ENCODE measurements at regions not wholly inside any gene's neighbourhood (a gene's known extent, or its start where the extent isn't known, plus 50 kb on each side); places are given as distances from the start of the nearest gene placed in this dataset.
"Not testable (repeated sequence)": the region's sequence is repeated elsewhere in the genome, so short reads cannot be mapped to it uniquely, and the experiment has no call there.

- H3K4me1 Mint-ChIP-seq; DNase-seq (ENCODE audit: low spot score); H3K9me3 Mint-ChIP-seq; CTCF ChIA-PET; H3K27ac Mint-ChIP-seq; H3K36me3 Mint-ChIP-seq; H3K4me3 Mint-ChIP-seq; H3K27me3 Mint-ChIP-seq (ENCODE audit: low read depth); ATAC-seq; POLR2A ChIA-PET: not testable (repeated sequence)
Measured at GRCh38 chr9:41367301-41367700, 178.2 kb upstream of the ZNG1F start.

- CTCF ChIA-PET, ATAC-seq, POLR2A ChIA-PET: not testable (repeated sequence)
Measured at GRCh38 chr9:41361790-41362189, 172.7 kb upstream of the ZNG1F start.

GRCh38 chr9:41359116-41359515 is 170.0 kb upstream of the ZNG1F start:
- CTCF ChIA-PET; H3K27me3 Mint-ChIP-seq (ENCODE audit: low read depth); DNase-seq (ENCODE audit: low spot score); POLR2A ChIA-PET; H3K36me3 Mint-ChIP-seq; ATAC-seq; H3K27ac Mint-ChIP-seq; H3K9me3 Mint-ChIP-seq; H3K4me1 Mint-ChIP-seq: not testable (repeated sequence)
- H3K4me3 Mint-ChIP-seq, result peak overlapping the region; percentile 73

More at GRCh38 chr9:41361790-41362189, 172.7 kb upstream of the ZNG1F start:
- H3K4me1 Mint-ChIP-seq; DNase-seq (ENCODE audit: low spot score); H3K27ac Mint-ChIP-seq; H3K4me3 Mint-ChIP-seq; H3K9me3 Mint-ChIP-seq; H3K36me3 Mint-ChIP-seq; H3K27me3 Mint-ChIP-seq (ENCODE audit: low read depth): not testable (repeated sequence)

GRCh38 chr9:41358682-41359081 is 169.6 kb upstream of the ZNG1F start:
- POLR2A ChIA-PET; H3K36me3 Mint-ChIP-seq; H3K4me1 Mint-ChIP-seq; CTCF ChIA-PET; H3K9me3 Mint-ChIP-seq; H3K27ac Mint-ChIP-seq; ATAC-seq; H3K27me3 Mint-ChIP-seq (ENCODE audit: low read depth): not testable (repeated sequence)
- peak; percentile 68 for DNase-seq (ENCODE audit: low spot score)
- H3K4me3 Mint-ChIP-seq, result peak overlapping the region; percentile 73

GRCh38 chr9:41357918-41358404 is 168.8 kb upstream of the ZNG1F start:
- ATAC-seq; H3K36me3 Mint-ChIP-seq; DNase-seq (ENCODE audit: low spot score); POLR2A ChIA-PET; CTCF ChIA-PET; H3K27ac Mint-ChIP-seq; H3K4me1 Mint-ChIP-seq; H3K27me3 Mint-ChIP-seq (ENCODE audit: low read depth); H3K9me3 Mint-ChIP-seq: not testable (repeated sequence)
- peak overlapping the region; percentile 73 for H3K4me3 Mint-ChIP-seq

DNA sequence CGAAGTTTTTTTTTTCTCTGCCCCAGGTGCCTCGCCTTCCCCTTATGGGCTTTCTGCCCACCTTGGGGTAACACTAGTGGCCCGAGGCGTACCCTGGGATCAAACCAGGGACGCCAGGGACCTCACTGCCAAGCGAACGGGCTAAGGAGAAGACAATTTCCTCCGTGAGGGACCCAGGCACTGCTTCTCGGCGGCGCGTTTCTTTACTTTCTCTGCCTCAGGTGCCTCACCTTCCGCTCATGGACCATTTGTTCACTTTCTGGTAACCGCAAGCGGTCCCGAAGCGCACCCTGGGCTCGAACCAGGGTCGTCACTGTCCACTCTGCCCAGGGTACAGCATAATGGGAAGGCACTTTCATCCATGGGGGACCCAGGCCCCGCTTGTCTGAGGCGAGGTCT is 168.2 kb upstream of the ZNG1F start:
- H3K4me3 Mint-ChIP-seq; ATAC-seq; POLR2A ChIA-PET; H3K36me3 Mint-ChIP-seq; DNase-seq (ENCODE audit: low spot score); H3K4me1 Mint-ChIP-seq; H3K27me3 Mint-ChIP-seq (ENCODE audit: low read depth); H3K27ac Mint-ChIP-seq; CTCF ChIA-PET; H3K9me3 Mint-ChIP-seq: not testable (repeated sequence)

- H3K4me1 Mint-ChIP-seq; H3K4me3 Mint-ChIP-seq; H3K27ac Mint-ChIP-seq; POLR2A ChIA-PET; H3K27me3 Mint-ChIP-seq (ENCODE audit: low read depth); H3K9me3 Mint-ChIP-seq; H3K36me3 Mint-ChIP-seq; CTCF ChIA-PET; ATAC-seq; DNase-seq (ENCODE audit: low spot score): not testable (repeated sequence)
Measured at GRCh38 chr9:41356588-41357349, 167.7 kb upstream of the ZNG1F start.

DNA sequence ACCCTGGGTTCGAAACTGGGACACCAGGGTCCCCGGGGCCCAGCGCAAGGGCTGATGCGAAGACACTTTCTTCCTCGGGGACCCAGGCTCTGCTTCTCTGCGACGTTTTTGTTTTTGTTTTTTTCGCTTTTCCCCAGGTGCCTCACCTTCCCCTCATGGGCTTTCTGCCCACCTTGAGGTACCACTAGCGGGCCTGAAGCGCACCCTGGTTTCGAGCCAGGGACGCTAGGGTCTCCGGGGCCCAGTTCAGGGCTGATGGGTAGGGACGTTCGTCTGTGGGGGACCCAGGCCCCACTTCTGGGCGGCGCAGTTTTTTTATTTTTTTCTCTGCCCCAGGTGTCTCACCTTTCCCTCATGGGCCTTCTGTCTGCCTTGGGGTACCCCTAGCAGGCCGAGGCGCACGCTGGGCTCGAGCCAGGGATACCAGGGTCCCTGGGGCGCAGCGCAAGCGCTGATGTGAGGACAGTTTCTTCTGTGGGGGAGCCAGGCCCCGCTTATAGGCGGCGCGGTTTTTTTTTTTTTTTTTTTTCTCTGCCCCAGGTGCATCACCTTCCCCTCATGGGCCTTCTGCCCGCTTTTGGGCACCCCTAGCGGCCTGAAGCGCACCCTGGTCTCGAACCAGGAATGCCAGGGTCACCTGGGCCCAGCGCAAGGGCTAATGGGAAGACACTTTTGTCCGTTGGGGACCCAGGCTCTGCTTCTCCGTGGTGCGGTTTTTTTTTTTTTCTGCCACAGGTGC is 166.8 kb upstream of the ZNG1F start:
- DNase-seq (ENCODE audit: low spot score); H3K36me3 Mint-ChIP-seq; CTCF ChIA-PET; ATAC-seq; H3K4me3 Mint-ChIP-seq; H3K9me3 Mint-ChIP-seq; H3K27ac Mint-ChIP-seq; H3K27me3 Mint-ChIP-seq (ENCODE audit: low read depth); POLR2A ChIA-PET; H3K4me1 Mint-ChIP-seq: not testable (repeated sequence)

GRCh38 chr9:41354978-41355377 is 165.9 kb upstream of the ZNG1F start:
- POLR2A ChIA-PET; DNase-seq (ENCODE audit: low spot score); CTCF ChIA-PET; H3K27ac Mint-ChIP-seq; H3K27me3 Mint-ChIP-seq (ENCODE audit: low read depth); H3K4me3 Mint-ChIP-seq; H3K9me3 Mint-ChIP-seq; H3K4me1 Mint-ChIP-seq; ATAC-seq; H3K36me3 Mint-ChIP-seq: not testable (repeated sequence)

GRCh38 chr9:41354060-41354934 is 165.2 kb upstream of the ZNG1F start:
- ATAC-seq, H3K4me3 Mint-ChIP-seq, CTCF ChIA-PET: not testable (repeated sequence)

DNA sequence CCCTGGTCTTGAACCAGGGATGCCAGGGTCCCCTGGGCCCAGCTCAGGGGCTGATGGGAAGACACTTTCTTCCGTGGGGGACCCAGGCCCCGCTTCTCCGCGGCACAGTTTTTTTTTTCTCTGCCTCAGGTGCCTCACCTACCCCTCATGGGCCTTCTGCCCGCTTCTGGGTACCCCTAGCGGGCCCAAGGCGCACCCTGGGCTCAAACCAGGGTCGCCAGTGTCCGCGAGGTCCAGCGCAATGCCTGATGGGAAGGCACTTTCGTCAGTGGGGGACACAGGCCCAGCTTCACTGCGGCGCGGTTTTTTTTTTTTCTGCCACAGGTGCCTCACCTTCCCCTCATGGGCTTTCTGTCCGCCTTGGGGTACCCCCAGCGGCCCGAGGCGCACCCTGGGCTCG is 163.9 kb upstream of the ZNG1F start:
- H3K27ac Mint-ChIP-seq, POLR2A ChIA-PET, H3K36me3 Mint-ChIP-seq: not testable (repeated sequence)

More at GRCh38 chr9:41354060-41354934, 165.2 kb upstream of the ZNG1F start:
- POLR2A ChIA-PET; H3K4me1 Mint-ChIP-seq; H3K27ac Mint-ChIP-seq; H3K36me3 Mint-ChIP-seq; DNase-seq (ENCODE audit: low spot score); H3K27me3 Mint-ChIP-seq (ENCODE audit: low read depth); H3K9me3 Mint-ChIP-seq: not testable (repeated sequence)

DNA sequence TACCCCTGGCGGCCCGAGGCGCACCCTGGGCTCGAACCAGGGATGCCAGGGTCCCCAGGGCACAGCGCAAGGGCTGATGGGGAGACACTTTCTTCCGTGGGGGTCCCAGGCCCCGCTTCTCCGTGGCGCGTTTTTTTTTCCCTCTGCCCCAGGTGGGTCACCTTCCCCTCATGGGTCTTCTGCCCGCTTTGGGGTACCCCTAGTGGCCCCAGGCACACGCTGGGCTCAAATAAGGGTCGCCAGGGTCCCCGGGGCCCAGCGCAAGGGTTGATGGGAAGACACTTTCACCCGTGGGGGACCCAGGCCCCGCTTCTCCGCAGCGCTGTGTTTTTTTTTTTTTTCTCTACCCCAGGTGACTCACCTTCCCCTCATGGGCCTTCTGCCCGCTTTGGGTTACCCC is 163.3 kb upstream of the ZNG1F start:
- H3K4me3 Mint-ChIP-seq; ATAC-seq; POLR2A ChIA-PET; H3K27ac Mint-ChIP-seq; CTCF ChIA-PET; H3K27me3 Mint-ChIP-seq (ENCODE audit: low read depth); DNase-seq (ENCODE audit: low spot score); H3K9me3 Mint-ChIP-seq; H3K36me3 Mint-ChIP-seq; H3K4me1 Mint-ChIP-seq: not testable (repeated sequence)

More for the DNA sequence above, 163.9 kb upstream of the ZNG1F start:
- ATAC-seq; H3K4me3 Mint-ChIP-seq; H3K27me3 Mint-ChIP-seq (ENCODE audit: low read depth); H3K9me3 Mint-ChIP-seq; H3K4me1 Mint-ChIP-seq; DNase-seq (ENCODE audit: low spot score); CTCF ChIA-PET: not testable (repeated sequence)

Measured in WTC11 (cell line).